Bronchial epithelial cell (primary cell): ENCODE measurements at regions not wholly inside any gene's neighbourhood (a gene's known extent, or its start where the extent isn't known, plus 50 kb on each side); places are given as distances from the start of the nearest gene placed in this dataset.
A peak's percentile ranks its signal among the peaks of the same experiment; 100 is the strongest.
"Not testable (repeated sequence)": the region's sequence is repeated elsewhere in the genome, so short reads cannot be mapped to it uniquely, and the experiment has no call there.

Experiments
- DNase-seq: peaks from one replicate; pipeline ENCODE4 v3.0.0-alpha.2; 2010; ENCODE audit warnings: low read depth
- FAIRE-seq: peaks from 2 replicates; lab custom pipeline; 2011; peaks lifted over from hg19 to GRCh38; lab: Jason Lieb, UNC
- H3K27me3 ChIP-seq: 2 replicates; pipeline ENCODE4 v1.5.1; 2011; ENCODE audit warnings: low read length; ENCODE audit not compliant: control insufficient read depth, insufficient read depth
- H3K36me3 ChIP-seq: 2 replicates; pipeline ENCODE4 v1.5.1; 2011; ENCODE audit warnings: low read length; ENCODE audit not compliant: control insufficient read depth, insufficient read depth
- H3K4me3 ChIP-seq: 2 replicates; pipeline ENCODE4 v1.5.1; 2011; ENCODE audit warnings: mild to moderate bottlenecking, low read depth, low read length, control low read depth
- CTCF ChIP-seq: IDR thresholded peaks from 2 replicates; pipeline ENCODE4 v1.5.1; 2011; ENCODE audit warnings: mild to moderate bottlenecking, moderate library complexity, low read length, control low read depth, inconsistent platforms; ENCODE audit not compliant: insufficient read depth, severe bottlenecking

- Histone ChIP-seq H3K36me3 (no peaks in the 10 kb centered on the region), H3K4me3 (no peak overlapping the region), H3K27me3 (no peaks in the 10 kb centered on the region)
- no peak for TF ChIP-seq CTCF
- FAIRE-seq, result no peak
- no peak for DNase-seq
Measured at GRCh38 chr11:96744697-96745096, 354.9 kb downstream of the JRKL start.

GRCh38 chr11:96748639-96749370 lies 359.0 kb downstream of the JRKL start:
- no peak overlapping the region for H3K4me3 ChIP-seq
- TF ChIP-seq CTCF, result no peak
- no peak for FAIRE-seq
- no peaks in the 10 kb centered on the region for H3K27me3 ChIP-seq
- DNase-seq, result peak; percentile 70
- H3K36me3 ChIP-seq, result no peaks in the 10 kb centered on the region

DNA sequence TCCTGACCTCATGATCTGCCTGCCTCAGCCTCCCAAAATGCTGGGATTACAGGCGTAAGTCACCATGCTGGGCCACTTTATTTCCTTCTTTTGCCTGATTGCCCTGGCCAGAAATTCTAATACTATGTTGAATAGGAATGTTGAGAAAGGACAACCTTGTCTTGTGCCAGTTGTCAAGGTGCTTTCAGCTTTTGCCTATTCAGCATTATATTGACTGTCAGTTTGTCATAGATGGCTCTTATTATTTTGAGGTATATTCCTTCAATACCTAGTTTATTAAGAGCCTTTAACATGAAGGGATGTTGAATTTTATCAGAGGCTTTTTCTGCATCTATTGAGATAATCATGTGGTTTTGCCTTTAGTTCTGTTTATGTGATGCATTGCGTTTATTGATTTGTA lies 362.0 kb downstream of the JRKL start:
- H3K27me3 ChIP-seq, DNase-seq, H3K4me3 ChIP-seq, H3K36me3 ChIP-seq, FAIRE-seq: not testable (repeated sequence)

DNA sequence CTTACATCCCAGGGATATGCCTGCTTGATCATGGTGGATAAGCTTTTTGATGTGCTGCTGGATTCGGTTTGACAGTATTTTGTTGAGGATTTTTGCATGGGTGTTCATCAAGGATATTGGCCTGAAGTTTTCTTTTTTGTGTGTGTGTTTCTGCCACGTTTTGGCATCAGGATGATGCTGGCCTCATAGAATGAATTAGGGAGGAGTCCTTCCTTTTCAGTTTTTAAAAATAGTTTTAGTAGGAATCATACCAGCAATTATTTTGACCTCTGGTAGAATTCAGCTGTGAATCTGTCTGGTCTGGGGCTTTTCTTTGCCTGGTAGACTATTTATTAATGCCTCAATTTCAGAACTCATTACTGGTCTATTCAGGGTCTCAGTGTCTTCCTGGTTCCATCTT lies 362.4 kb downstream of the JRKL start:
- TF ChIP-seq CTCF, result no peak
- Histone ChIP-seq H3K27me3 (no peaks in the 10 kb centered on the region), H3K4me3 (no peak overlapping the region), H3K36me3 (no peaks in the 10 kb centered on the region)
- no peak for FAIRE-seq
- no peak for DNase-seq

DNA sequence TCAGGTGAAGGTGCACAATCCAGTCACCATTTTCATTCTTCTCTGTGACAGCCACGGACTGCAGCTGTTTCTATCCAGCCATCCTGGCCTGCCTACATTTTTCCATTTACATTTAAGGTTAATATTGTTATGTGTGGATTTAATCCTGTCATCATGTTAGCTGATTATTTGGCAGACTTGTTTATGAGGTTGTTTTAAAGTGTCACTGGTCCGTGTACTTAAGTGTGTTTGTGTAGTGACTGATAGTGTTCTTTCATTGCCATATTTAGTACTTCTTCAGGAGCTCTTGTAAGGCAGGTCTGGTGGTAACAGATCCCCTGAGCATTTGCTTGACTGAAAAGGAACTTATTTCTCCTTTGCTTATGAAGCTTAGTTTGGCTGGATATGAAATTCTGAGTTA lies 364.2 kb downstream of the JRKL start:
- Histone ChIP-seq H3K36me3 (no peaks in the 10 kb centered on the region), H3K4me3 (no peak overlapping the region), H3K27me3 (no peaks in the 10 kb centered on the region)
- DNase-seq, result no peak
- no peak for TF ChIP-seq CTCF
- FAIRE-seq, result no peak

DNA sequence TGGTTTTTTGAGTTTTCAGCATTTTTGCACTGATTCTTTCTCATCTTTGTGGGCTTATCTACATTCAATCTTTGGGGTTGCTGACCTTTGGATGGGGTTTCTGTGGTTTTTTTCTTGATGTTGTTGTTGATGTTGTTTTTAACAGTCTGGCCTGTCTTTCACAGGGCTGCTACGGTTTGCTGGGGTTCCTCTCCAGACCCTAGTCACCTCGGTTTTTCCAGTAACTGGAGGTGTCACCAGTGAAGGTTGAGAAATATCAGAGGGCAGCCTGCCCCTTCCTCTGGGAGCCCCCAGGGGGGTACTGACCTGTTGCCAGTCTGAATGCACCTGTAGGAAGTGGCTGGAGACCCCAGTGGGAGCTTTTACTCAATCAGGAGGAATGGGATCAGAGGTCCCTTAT lies 365.4 kb downstream of the JRKL start:
- no peak for TF ChIP-seq CTCF
- Histone ChIP-seq H3K4me3 (no peak overlapping the region), H3K36me3 (no peaks in the 10 kb centered on the region), H3K27me3 (no peaks in the 10 kb centered on the region)
- no peak for DNase-seq
- no peak for FAIRE-seq
